ENCODE measurements at regions not wholly inside any gene's neighbourhood (a gene's known extent, or its start where the extent isn't known, plus 50 kb on each side); places are given as distances from the start of the nearest gene placed in this dataset.

- no peak for DNase-seq
- H3K4me2 ChIP-seq (replicated peaks; ENCODE audit: extremely low read depth, low read length, poor library complexity, severe bottlenecking): no peak overlapping the region
- no peak overlapping the region for H3K4me3 ChIP-seq (replicated peaks in 1 of 3; ENCODE audit: low read depth in 2 of 3, low read length in 3 of 3)
- Mint-ChIP-seq H3K4me3 (no peak overlapping the region), H3K4me1 (no peaks in the 10 kb centered on the region), H3K9me3 (peaks cover 0 to 5% (median 0%) of the 10 kb centered on the region in 7 donors), H3K27me3 (ENCODE audit: low read depth in 3 of 3) (peaks cover 0 to 4% (median 2%) of the 10 kb centered on the region in 3 donors), H3K36me3 (no peaks in the 10 kb centered on the region), H3K27ac (no peak overlapping the region)
- H3K79me2 ChIP-seq (ENCODE audit: insufficient read depth, low read length): no peaks in the 10 kb centered on the region
- H3K9ac ChIP-seq (ENCODE audit: insufficient read depth, low read length, poor library complexity, severe bottlenecking): no peak overlapping the region
- TF ChIP-seq CTCF (IDR thresholded peaks at IDR 0.05): no peak
- H3K36me3 ChIP-seq (replicated peaks in 1 of 2; ENCODE audit: control insufficient read depth in 1 of 2, insufficient read depth in 2 of 2, low read length in 2 of 2): no peaks in the 10 kb centered on the region
- no peaks in the 10 kb centered on the region for H4K20me1 ChIP-seq (ENCODE audit: insufficient read depth, low read length)
- no peaks in the 10 kb centered on the region for H3K4me1 ChIP-seq (ENCODE audit: control insufficient read depth in 1 of 2, insufficient read depth in 2 of 2, low read length in 2 of 2)
- no CpG with 5 or more reads among the region's 4 CpGs for WGBS (ENCODE audit: insufficient coverage)
- no peaks in the 10 kb centered on the region for H3K9me3 ChIP-seq (replicated peaks in 1 of 2; ENCODE audit: control insufficient read depth in 1 of 2, insufficient read depth in 1 of 2, low read length in 2 of 2)
- no peak overlapping the region for H2AFZ ChIP-seq (ENCODE audit: insufficient read depth, low read depth, low read length, poor library complexity, severe bottlenecking)
- no peaks in the 10 kb centered on the region for H3K27me3 ChIP-seq (ENCODE audit: control insufficient read depth in 2 of 2, insufficient read depth in 2 of 2, low read length in 2 of 2)
- H3K27ac ChIP-seq (ENCODE audit: low read depth in 1 of 2, low read length in 2 of 2): no peak overlapping the region
- intact Hi-C loops (cut with micrococcal nuclease): no loop called here
These were observed 284.4 kb upstream of the SFRP2 start for GRCh38 chr4:154073107-154073822.

- DNase-seq: no peak
- Mint-ChIP-seq H3K4me3 (no peak overlapping the region), H3K9me3 (peaks cover 7 to 16% (median 15%) of the 10 kb centered on the region in 7 donors), H3K27ac (no peak overlapping the region), H3K4me1 (no peaks in the 10 kb centered on the region), H3K27me3 (ENCODE audit: low read depth in 3 of 3) (peaks cover 2 to 4% (median 2%) of the 10 kb centered on the region in 3 donors), H3K36me3 (no peaks in the 10 kb centered on the region)
- TF ChIP-seq CTCF (IDR thresholded peaks at IDR 0.05): no peak
- no peak overlapping the region for H3K4me3 ChIP-seq (replicated peaks in 1 of 3; ENCODE audit: low read depth in 2 of 3, low read length in 3 of 3)
- H3K4me2 ChIP-seq (replicated peaks; ENCODE audit: extremely low read depth, low read length, poor library complexity, severe bottlenecking): no peak overlapping the region
- no peaks in the 10 kb centered on the region for H3K79me2 ChIP-seq (ENCODE audit: insufficient read depth, low read length)
- no peak overlapping the region for H2AFZ ChIP-seq (ENCODE audit: insufficient read depth, low read depth, low read length, poor library complexity, severe bottlenecking)
- peaks cover 7 to 20% of the 10 kb centered on the region in 2 donors for H3K9me3 ChIP-seq (replicated peaks in 1 of 2; ENCODE audit: control insufficient read depth in 1 of 2, insufficient read depth in 1 of 2, low read length in 2 of 2)
- no peak overlapping the region for H3K9ac ChIP-seq (ENCODE audit: insufficient read depth, low read length, poor library complexity, severe bottlenecking)
- H3K4me1 ChIP-seq (ENCODE audit: control insufficient read depth in 1 of 2, insufficient read depth in 2 of 2, low read length in 2 of 2): no peaks in the 10 kb centered on the region
- no peaks in the 10 kb centered on the region for H4K20me1 ChIP-seq (ENCODE audit: insufficient read depth, low read length)
- no peaks in the 10 kb centered on the region for H3K36me3 ChIP-seq (replicated peaks in 1 of 2; ENCODE audit: control insufficient read depth in 1 of 2, insufficient read depth in 2 of 2, low read length in 2 of 2)
- no peak overlapping the region for H3K27ac ChIP-seq (ENCODE audit: low read depth in 1 of 2, low read length in 2 of 2)
- intact Hi-C loops (cut with micrococcal nuclease): no loop called here
- no peaks in the 10 kb centered on the region for H3K27me3 ChIP-seq (ENCODE audit: control insufficient read depth in 2 of 2, insufficient read depth in 2 of 2, low read length in 2 of 2)
These were observed 278.9 kb upstream of the SFRP2 start for GRCh38 chr4:154067786-154068185.
